GM19438 (cell line): ENCODE measurements at regions not wholly inside any gene's neighbourhood (a gene's known extent, or its start where the extent isn't known, plus 50 kb on each side); places are given as distances from the start of the nearest gene placed in this dataset.
"Not testable (repeated sequence)": the region's sequence is repeated elsewhere in the genome, so short reads cannot be mapped to it uniquely, and the experiment has no call there.

Experiments
- ATAC-seq: cut with Tn5 transposase; IDR thresholded peaks from one replicate; pipeline ENCODE4 v1.9.1; 2021; ENCODE audit warnings: low read depth; ENCODE audit not compliant: unreplicated experiment

DNA sequence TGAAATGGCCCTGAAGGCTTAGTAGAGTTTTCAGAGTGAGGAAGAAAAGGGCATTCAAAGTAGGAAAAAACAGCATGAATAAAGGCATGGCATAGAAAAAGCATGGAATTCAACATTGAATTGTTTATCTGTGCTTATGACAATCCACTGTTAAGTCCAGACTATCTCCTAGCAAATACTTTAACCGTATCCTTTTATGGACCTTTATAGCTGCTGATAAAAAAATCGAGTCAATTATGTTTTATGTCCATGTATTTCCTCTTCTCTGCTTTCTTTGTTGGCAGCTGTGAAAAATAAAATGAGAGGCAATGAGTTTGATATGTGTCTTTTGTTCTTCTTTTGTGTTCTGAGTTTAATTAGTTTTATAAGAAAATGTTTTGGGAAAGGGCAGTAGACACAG lies 70.4 kb downstream of the TDRD15 start:
- ATAC-seq = no peak

DNA sequence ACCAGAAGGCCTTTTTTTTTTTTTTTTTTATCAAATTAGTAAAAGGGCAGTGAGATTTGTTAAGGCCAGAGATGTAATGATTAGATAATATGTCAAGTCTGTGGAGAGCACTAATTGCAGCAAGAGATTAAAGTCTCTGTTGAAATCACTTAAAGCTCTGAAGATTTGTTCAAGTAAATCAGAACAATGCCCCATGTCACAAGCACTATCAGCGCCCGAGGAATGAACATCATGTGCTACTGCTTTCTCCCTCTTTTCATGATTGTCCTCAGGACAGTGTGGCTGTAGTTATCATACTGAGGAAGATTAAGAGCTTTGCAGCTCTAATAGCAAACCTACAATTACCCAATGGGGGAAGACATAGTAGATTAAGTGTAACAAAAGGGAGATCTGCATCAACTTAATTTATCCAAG lies 71.1 kb downstream of the TDRD15 start:
- ATAC-seq = no peak

DNA sequence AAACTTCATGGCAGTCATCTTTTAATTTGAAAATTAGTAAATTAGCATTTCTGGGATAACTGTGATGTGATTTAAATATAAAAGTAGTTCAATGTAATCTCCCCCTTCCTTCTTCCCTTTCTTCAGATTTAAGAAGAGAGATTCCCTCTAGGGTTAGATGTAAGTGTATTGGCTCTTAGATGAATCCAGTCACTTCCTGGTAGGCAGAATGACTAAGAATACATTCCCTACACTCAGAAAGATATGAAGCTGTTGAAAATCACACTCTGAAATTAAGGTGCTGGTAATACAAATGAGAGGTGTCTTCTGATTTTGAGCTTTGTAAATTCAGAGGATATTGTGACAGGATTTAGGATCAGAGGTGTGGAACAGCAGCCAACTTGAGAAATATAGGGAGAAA lies 71.6 kb downstream of the TDRD15 start:
- no peak for ATAC-seq

DNA sequence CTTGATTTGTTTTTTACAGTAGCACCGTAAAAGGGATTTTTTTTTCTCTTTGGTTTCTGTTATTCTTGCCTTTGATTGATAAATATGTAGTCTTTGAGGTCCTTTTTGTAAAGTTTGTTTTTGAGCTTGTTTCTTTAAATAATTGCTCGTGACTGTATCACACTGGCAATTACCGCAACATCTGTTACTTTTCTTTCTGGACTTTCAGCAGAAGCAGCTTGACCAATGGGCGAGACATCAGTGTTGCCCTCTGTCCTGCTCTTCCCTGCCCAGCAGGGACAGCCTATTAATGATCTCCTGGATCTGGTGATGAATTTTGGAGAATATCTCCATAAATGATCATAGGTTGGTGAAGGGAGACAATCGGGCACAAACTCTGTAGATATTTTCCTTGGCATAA lies 74.9 kb downstream of the TDRD15 start:
- ATAC-seq = no peak

DNA sequence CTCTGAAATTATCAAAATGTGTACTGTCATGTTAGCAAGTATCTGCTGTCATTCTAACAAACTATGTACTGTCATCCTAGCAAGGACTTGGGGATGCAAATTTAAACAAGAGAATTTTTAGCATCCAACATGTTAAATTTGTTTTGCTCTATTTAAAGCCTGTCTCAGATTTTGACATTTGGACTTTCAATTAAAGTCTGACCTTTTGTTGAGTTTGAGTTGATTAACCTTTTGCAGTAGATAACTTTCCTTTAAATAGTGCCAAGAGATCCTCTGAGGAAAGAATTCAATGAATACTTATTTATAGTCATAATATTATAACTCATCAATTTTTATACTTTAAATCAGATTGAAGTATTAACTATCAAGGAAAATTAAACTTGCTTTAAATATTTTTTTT lies 80.2 kb downstream of the TDRD15 start:
- ATAC-seq = no peak

DNA sequence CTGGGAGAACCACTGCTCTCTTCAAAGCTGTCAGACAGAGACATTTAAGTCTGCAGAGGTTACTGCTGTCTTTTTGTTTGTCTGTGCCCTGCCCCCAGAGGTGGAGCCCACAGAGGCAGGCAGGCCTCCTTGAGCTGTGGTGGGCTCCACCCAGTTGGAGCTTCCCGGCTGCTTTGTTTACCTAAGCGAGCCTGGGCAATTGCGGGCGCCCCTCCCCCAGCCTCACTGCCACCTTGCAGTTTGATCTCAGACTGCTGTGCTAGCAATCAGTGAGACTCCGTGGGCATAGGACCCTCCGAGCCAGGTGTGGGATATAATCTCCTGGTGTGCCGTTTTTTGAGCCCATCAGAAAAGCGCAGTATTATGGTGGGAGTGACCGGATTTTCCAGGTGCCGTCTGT lies 90.3 kb downstream of the TDRD15 start:
- ATAC-seq = not testable (repeated sequence)

DNA sequence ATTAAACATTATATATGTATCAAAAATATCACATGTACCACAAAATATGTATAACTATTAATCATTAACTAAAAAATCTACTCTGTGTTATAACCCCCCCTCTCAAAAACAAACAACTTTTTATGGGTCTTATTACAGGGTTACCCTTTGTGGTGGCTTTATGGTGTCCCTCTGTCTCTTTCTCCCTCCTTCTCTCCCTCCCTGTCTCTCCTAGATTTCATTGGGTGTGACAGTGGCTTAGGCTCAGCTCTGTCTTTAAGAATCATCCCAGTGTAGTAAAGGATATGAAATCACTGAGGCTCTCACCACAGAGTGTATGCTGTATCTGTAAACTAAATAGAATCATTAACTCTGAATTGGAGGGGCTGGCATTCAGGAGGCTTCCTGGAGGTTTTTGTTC lies 93.7 kb downstream of the TDRD15 start:
- ATAC-seq = no peak

DNA sequence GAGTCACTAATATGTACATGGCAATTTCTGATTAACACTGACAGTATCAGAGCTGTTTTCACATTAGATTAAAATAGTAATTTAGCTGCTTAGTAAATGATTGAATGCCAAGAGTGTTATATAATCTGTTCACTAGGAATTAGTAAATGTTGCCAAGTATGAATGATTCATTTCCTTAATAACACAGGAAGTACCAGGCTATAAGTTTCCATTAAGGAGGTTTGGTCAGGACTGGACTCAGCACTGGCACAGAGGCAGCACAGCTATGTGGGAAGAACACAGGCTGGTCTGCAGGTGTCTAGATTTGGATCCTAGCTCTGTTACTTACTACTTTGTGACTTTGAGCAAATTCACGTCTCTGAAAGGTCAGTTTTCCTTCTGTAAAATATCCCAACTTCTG lies 97.2 kb downstream of the TDRD15 start:
- ATAC-seq = no peak

DNA sequence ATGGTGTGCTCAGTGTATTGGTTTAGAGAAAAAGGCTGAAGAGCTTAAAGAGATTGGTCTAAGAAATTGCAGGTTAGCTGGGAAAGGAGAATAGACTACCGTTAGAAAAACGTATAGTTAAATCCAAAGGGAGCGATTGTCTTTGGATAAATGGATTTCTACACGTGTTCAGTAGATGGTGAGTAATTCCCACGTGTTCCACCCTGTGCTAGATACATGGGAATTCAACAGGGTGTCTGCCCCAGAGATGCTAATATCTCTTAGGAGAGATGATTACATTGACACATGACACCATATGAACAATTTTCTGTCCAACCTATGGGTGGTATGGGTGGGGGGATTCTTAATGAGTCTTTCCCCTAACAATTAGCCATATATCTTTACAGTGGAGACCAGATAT lies 99.8 kb downstream of the TDRD15 start:
- no peak for ATAC-seq

DNA sequence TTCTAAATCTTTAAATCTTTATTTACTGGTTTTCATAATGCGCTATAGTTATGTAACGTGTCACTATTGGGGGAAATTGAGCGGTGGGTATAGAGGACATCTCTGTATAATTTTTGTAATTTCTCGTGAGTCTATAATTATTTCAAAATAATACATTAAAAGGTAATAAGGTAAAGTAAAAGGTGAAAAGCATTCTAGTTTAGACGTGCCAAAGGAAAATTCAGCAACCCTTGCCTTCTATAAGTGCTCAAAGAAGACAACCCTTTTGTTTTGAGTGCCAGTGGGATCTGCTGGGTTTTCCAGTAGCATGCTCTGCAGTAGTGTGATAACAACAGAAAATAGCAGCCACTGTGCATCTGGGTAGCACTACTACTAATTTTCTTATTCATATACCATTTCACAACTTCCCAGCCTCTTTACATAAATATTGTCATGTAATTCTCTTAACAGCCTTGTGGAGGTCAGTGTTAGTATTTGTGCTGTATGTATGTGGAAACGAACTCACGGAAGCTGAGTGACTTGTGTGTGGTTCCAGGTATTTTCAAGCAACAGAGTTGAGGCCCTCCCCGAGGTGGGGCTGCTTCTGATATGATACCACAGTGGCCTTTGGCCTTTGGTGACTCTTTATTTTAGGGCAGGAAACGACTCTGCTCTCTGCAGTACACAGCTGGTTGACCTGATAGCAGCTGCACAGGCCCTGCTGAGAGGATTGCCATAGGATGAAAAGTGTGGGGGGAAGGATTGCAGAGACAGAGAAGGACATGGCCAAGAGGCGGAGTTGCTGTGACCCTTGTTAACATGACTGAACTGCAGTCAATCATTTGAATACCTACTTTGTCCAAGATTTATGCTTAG lies 104.5 kb downstream of the TDRD15 start:
- no peak for ATAC-seq

DNA sequence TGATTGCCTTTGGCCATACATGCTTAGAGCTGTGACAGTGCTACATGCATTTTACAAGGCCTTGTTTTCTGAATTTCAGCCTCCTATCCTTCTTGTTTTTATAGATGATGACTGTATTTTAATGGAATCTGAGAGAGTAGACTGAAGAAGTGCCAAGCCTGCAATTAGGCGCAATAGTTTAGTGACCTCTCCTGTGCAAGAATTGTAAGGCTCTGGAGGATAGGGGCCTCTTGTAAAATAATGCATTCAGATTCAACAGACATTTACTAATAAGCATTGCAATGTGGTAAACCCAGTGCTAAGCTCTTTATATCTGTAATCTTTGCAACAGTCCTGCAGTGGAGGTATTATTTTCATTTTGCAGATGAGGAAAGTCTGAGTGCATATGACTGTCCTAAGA lies 105.5 kb downstream of the TDRD15 start:
- ATAC-seq = no peak

DNA sequence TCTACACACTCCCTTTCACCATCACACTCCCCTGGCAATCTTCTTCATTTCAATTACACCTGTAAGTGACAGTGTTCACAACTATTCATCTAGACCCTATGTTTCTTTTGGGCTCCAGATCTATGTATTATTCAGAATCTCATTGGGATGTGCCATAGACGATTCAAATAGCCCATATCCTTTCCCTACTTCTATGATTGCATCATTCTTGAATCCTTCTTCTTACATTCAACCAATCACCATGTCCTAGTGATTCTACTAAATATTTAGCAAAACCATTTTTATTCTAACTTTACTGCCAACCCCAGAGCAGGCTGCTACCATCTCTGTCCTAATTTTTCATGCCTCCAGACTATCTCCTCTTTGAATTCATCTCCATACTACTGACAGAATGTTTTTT lies 106.4 kb downstream of the TDRD15 start:
- ATAC-seq = no peak

DNA sequence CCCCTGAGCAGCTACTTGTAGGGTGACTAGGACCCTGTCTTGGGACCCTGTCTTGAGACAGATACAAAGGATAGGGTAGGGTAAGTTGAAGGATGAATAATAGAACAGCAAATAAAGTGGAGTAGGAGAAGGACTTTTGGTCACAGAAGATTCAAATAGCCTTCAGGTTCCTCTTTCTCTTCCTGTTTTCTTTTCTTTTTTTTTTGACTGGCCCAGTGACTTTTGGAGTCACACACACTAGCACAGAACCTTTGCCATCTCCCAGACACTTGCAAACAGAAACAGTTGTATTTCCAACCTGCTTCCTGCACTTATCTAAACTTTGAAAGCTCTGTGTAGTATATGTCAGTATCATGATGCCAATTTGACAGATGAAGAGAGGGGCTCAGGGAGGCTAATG lies 108.2 kb downstream of the TDRD15 start:
- ATAC-seq = no peak

DNA sequence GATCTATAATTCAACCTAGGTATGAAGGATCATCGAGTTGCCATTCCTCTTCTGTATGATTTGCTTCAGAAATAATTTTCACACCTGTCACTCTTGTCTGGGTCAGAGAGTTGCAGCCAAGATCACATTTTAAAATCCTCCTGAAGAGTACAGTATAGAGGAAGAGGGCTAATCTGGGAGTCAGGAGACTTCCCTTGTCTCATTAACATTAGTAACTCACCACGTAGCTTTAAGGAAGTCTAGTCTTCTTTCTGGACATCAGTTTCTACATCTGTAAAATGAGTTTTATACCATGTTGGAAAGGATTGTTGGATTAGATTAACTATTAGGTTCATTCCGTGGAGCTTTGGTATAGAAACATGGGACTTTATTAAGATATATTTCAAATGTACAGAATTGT lies 109.4 kb downstream of the TDRD15 start:
- no peak for ATAC-seq

DNA sequence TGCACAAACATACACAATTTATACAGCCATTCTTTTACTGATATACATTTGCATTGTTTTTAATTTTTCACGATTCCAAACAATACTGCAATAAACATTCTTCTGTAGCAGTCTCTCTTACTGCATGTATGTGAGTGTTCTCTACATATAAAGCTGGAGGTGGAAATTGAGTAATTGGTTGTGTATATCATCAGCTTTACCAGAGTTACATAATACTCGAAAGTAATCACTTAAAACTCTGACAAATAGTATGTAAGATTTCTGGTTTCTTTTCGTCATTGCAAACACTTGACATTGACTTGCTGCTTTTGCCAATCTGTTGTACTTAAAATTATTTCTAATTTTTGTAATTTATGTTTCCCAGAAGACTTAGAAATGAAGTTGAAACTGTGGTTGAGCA lies 110.2 kb downstream of the TDRD15 start:
- no peak for ATAC-seq

DNA sequence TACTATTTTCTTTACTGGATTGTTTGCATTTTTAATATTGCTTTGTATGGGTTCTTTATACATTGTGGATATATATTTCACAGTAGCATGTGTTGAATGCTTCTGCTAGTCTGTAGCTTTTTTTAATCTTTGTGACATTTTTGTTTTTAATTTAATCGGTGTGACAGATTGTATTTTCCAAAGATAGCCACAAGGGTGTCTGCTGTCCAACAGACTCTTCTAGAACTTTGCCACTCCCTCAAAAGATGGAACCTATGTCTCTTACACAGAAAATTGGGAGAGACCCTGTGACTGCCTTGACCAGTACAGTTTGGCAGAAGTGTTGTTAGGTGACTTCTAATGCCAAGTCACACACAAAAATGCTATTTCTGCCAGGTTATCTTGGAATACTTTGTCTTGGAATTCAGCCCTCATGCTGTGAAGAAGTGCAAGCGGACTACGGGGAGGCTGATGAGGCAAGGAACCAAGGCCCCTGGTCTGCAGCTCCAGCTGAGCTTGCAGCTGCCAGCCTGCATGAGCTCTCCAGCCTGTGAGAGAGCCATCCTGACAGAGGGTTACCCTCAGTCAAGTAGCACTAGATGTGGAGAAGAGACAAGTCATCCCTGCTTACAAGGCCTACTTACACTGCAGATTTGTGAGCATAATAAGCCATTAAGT lies 110.8 kb downstream of the TDRD15 start:
- ATAC-seq = no peak

DNA sequence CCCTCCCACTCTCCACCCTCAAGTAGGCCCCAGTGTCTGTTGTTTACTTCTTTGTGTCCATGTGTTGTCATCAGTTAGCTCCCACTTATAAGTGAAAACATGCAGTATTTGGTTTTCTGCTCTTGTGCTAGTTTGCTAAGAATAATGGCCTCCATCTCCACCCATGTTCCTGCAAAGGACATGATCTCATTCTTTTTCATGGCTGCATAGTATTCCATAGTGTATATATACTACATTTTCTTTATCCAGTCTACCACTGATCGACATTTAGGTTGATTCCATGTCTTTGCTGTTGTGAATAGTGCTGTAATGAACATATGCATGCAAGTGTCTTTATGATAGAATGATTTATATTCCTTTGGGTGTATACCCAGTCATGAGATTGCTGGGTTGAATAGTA lies 116.0 kb downstream of the TDRD15 start:
- ATAC-seq = not testable (repeated sequence)

DNA sequence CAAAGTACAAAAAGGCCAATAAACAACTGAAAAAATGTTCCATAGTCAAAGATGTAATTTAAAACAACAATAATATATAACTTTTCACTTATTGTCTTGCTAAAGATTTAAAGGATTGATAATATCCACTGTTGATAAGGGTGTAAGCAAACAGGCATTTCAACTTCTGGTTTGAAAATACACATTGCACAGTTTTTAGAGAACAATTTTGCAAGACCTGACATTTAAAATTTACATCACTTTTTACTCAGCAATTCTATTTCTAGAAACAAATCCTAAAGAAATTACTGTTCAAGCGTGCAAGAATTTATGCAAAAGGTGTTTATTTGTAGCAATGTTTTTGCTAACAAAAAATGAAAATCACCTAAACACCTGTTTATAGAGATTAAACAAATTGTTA lies 120.4 kb downstream of the TDRD15 start:
- ATAC-seq = no peak

DNA sequence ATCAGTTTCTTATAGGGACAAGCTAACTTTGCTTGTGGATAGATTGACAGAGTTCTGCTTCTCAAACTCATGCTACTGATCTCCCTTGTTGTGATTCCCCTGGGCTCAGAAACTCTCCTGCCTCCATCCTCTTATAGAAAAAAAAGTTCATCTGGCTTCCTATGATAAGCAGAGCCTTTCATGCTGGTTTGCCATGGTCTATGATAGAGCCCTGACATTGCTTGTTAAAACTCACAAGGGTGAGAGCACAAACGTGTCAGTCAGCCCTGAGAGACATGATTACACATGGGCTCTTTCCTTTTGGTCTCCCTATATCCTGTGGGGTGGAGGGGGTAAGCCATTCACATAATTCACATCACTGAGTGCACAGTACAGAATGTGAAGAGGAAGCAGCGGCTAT lies 121.8 kb downstream of the TDRD15 start:
- no peak for ATAC-seq

DNA sequence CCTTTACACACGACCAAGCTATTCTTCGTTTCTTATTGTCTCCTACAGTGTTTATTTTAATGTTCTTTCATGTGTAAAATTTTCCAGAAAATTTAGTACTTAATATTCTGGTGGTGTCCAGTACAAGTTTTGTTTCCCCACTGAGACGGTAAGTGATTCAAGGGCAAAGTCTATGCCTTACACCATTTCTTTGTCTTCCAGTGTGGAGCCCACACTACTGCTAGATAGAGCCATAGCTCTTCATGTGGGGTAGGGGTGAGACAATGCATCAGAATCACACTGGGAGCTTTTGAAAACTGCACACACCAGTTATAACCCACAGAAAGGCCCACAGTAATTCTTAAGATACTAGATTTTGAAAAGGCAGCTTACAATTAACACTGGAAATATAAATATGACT lies 125.6 kb downstream of the TDRD15 start:
- ATAC-seq = no peak

DNA sequence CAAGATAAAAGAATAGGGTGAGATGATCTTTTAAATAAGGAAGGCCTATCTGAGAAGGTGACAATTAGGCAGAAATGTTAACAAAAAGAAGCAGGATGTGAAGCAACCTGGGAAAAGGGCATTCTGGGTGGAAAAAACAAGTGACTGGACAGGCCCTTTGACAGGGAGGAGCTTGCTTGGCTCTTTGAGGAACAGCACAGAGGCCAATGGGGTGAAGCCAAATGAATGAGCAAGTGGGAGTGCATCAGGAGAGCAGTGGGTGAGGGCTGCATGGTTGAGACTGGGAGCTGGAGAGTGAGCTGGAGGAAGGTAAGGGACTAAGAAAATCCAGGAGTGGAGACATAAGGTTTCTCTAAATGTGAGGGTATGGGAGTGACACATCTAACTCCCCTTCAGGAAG lies 126.9 kb downstream of the TDRD15 start:
- ATAC-seq = no peak
